ENCODE measurements at regions not wholly inside any gene's neighbourhood (a gene's known extent, or its start where the extent isn't known, plus 50 kb on each side); places are given as distances from the start of the nearest gene placed in this dataset.

- Mint-ChIP-seq H3K27me3 (ENCODE audit: low read depth in 3 of 3) (peaks cover 12 to 28% (median 22%) of the 10 kb centered on the region in 3 donors), H3K4me1 (peaks cover 11% of the 10 kb centered on the region)
- no peak for DNase-seq
Measured at GRCh38 chr1:24986372-24986965, 56.4 kb upstream of the RUNX3 start.

GRCh38 chr1:24985737-24986136, 55.7 kb upstream of the RUNX3 start:
- intact Hi-C loops (cut with micrococcal nuclease): no loop called here
- H3K4me1 ChIP-seq (ENCODE audit: control insufficient read depth in 1 of 2, insufficient read depth in 2 of 2, low read length in 2 of 2): no peaks in the 10 kb centered on the region

More at GRCh38 chr1:24986372-24986965, 56.4 kb upstream of the RUNX3 start:
- no peaks in the 10 kb centered on the region for H3K4me1 ChIP-seq (ENCODE audit: control insufficient read depth in 1 of 2, insufficient read depth in 2 of 2, low read length in 2 of 2)
- H3K9me3 ChIP-seq (replicated peaks in 1 of 2; ENCODE audit: control insufficient read depth in 1 of 2, insufficient read depth in 1 of 2, low read length in 2 of 2): no peaks in the 10 kb centered on the region
- Mint-ChIP-seq H3K27ac (no peak overlapping the region), H3K9me3 (peaks cover 0 to 5% (median 0%) of the 10 kb centered on the region in 7 donors), H3K4me3 (no peak overlapping the region), H3K36me3 (no peaks in the 10 kb centered on the region)
- no peaks in the 10 kb centered on the region for H4K20me1 ChIP-seq (ENCODE audit: insufficient read depth, low read length)
- no peak overlapping the region for H3K4me3 ChIP-seq (replicated peaks in 1 of 3; ENCODE audit: low read depth in 2 of 3, low read length in 3 of 3)
- no peak overlapping the region for H3K27ac ChIP-seq (ENCODE audit: low read depth in 1 of 2, low read length in 2 of 2)
- H3K36me3 ChIP-seq (replicated peaks in 1 of 2; ENCODE audit: control insufficient read depth in 1 of 2, insufficient read depth in 2 of 2, low read length in 2 of 2): no peaks in the 10 kb centered on the region
- no peaks in the 10 kb centered on the region for H3K27me3 ChIP-seq (ENCODE audit: control insufficient read depth in 2 of 2, insufficient read depth in 2 of 2, low read length in 2 of 2)
- H3K79me2 ChIP-seq (ENCODE audit: insufficient read depth, low read length): no peaks in the 10 kb centered on the region
- intact Hi-C loops (cut with micrococcal nuclease): no loop called here
- no peak overlapping the region for H2AFZ ChIP-seq (ENCODE audit: insufficient read depth, low read depth, low read length, poor library complexity, severe bottlenecking)
- no peak overlapping the region for H3K9ac ChIP-seq (ENCODE audit: insufficient read depth, low read length, poor library complexity, severe bottlenecking)
- no peak for TF ChIP-seq CTCF (IDR thresholded peaks at IDR 0.05)
- WGBS (ENCODE audit: insufficient coverage): 55% methylated on average over 2 of the region's 2 CpGs
- H3K4me2 ChIP-seq (replicated peaks; ENCODE audit: extremely low read depth, low read length, poor library complexity, severe bottlenecking): no peak overlapping the region

More at GRCh38 chr1:24985737-24986136, 55.7 kb upstream of the RUNX3 start:
- H3K9me3 Mint-ChIP-seq: peaks cover 0 to 5% (median 0%) of the 10 kb centered on the region in 7 donors
- Histone ChIP-seq H3K9ac (ENCODE audit: insufficient read depth, low read length, poor library complexity, severe bottlenecking) (no peak overlapping the region), H4K20me1 (ENCODE audit: insufficient read depth, low read length) (no peaks in the 10 kb centered on the region), H3K9me3 (replicated peaks in 1 of 2; ENCODE audit: control insufficient read depth in 1 of 2, insufficient read depth in 1 of 2, low read length in 2 of 2) (no peaks in the 10 kb centered on the region), H3K4me2 (replicated peaks; ENCODE audit: extremely low read depth, low read length, poor library complexity, severe bottlenecking) (no peak overlapping the region), H3K36me3 (replicated peaks in 1 of 2; ENCODE audit: control insufficient read depth in 1 of 2, insufficient read depth in 2 of 2, low read length in 2 of 2) (no peaks in the 10 kb centered on the region), H3K4me3 (replicated peaks in 1 of 3; ENCODE audit: low read depth in 2 of 3, low read length in 3 of 3) (no peak overlapping the region), H2AFZ (ENCODE audit: insufficient read depth, low read depth, low read length, poor library complexity, severe bottlenecking) (no peak overlapping the region), H3K27me3 (ENCODE audit: control insufficient read depth in 2 of 2, insufficient read depth in 2 of 2, low read length in 2 of 2) (no peaks in the 10 kb centered on the region), H3K79me2 (ENCODE audit: insufficient read depth, low read length) (no peaks in the 10 kb centered on the region), H3K27ac (ENCODE audit: low read depth in 1 of 2, low read length in 2 of 2) (no peak overlapping the region)
- no peak for TF ChIP-seq CTCF (IDR thresholded peaks at IDR 0.05)
- WGBS (ENCODE audit: insufficient coverage): no CpG with 5 or more reads among the region's 3 CpGs
- H3K36me3 Mint-ChIP-seq: no peaks in the 10 kb centered on the region
- no peak overlapping the region for H3K4me3 Mint-ChIP-seq
- DNase-seq: no peak
- peaks cover 10 to 25% (median 20%) of the 10 kb centered on the region in 3 donors for H3K27me3 Mint-ChIP-seq (ENCODE audit: low read depth in 3 of 3)
- H3K4me1 Mint-ChIP-seq: peaks cover 8% of the 10 kb centered on the region
- H3K27ac Mint-ChIP-seq: no peak overlapping the region
